K562 (cell line): ENCODE measurements at regions not wholly inside any gene's neighbourhood (a gene's known extent, or its start where the extent isn't known, plus 50 kb on each side); places are given as distances from the start of the nearest gene placed in this dataset.

Experiments used
- ATAC-seq: fragments of 200-7000 bp; cut with Tn5 transposase; 3 replicates; pipeline ENCODE4 v1.9.1; 2020; ENCODE audit warnings: moderate library complexity
- BruUV-seq: library from RNA; stranded (reverse); fragments of 400-500 nt; replicated peaks from 2 replicates; lab custom pipeline; 2021; lab: Mats Ljungman, UMichigan
- CTCF ChIA-PET: fragments of 300-600 bp; formaldehyde crosslinking; extraction: SDS; loops from one replicate; lab custom pipeline; 2021; ENCODE audit warnings: low intra/inter-chr PET ratio; lab: Yijun Ruan, JAX
- POLR2A ChIA-PET: fragments of 300-600, 350-650 bp; sonication (Branson Sonifier 250); formaldehyde crosslinking; extraction: SDS; loops from one replicate; lab custom pipeline; 2021; ENCODE audit warnings: antibody characterized with exemption, inconsistent platforms; lab: Yijun Ruan, JAX
- DNase-seq, 4 experiments: peaks; one replicate each; pipeline versions ENCODE4 v3.0.0 to v3.0.0-alpha.2; 2011 to 2018; ENCODE audit warnings: low spot score in 3 of 4, mixed read lengths in 3 of 4; ENCODE audit errors: extremely low read depth in 1 of 4
- FAIRE-seq: peaks from 2 replicates; lab custom pipeline; 2011; peaks lifted over from hg19 to GRCh38; lab: Jason Lieb, UNC
- H2AFZ ChIP-seq: 2 replicates; pipeline ENCODE4 v1.6.0; 2011; ENCODE audit warnings: low read depth, low read length, control low read depth, inconsistent platforms
- H3K27ac ChIP-seq: fragments of 200-600 bp; 3 replicates; pipeline ENCODE4 v1.8.0; 2011; ENCODE audit warnings: low read depth, mild to moderate bottlenecking, control low read depth, inconsistent platforms, low read length, moderate library complexity, mixed read lengths; ENCODE audit errors: extremely low read depth
- H3K27me3 ChIP-seq, 2 experiments: fragments of 300-600 bp in 1 of 2; 2 replicates in 1 of 2; 3 replicates in 1 of 2; pipeline versions ENCODE4 v1.6.0 to v1.8.0; 2011; ENCODE audit warnings: inconsistent platforms in 2 of 2, low read length in 2 of 2, mild to moderate bottlenecking in 1 of 2, mixed read lengths in 1 of 2, moderate library complexity in 1 of 2; ENCODE audit not compliant: control insufficient read depth in 2 of 2, insufficient read depth in 2 of 2
- H3K36me3 ChIP-seq: fragments of 300-600 bp; 3 replicates; pipeline ENCODE4 v1.8.0; 2011; ENCODE audit warnings: mild to moderate bottlenecking, low read length, inconsistent platforms; ENCODE audit not compliant: control insufficient read depth, insufficient read depth
- H3K4me1 ChIP-seq, 2 experiments: fragments of 200-600 bp in 1 of 2; replicated peaks in 1 of 2; 2 replicates in 1 of 2; 3 replicates in 1 of 2; pipeline versions ENCODE4 v1.5.1 to v1.8.0; 2011; ENCODE audit warnings: inconsistent platforms in 2 of 2, low read length in 2 of 2, mild to moderate bottlenecking in 1 of 2, mixed read lengths in 1 of 2, moderate library complexity in 1 of 2; ENCODE audit not compliant: control insufficient read depth in 2 of 2, insufficient read depth in 2 of 2
- H3K4me2 ChIP-seq: 2 replicates; pipeline ENCODE4 v1.6.1; 2011; ENCODE audit warnings: low read length, control low read depth, inconsistent platforms, mixed read lengths; ENCODE audit not compliant: insufficient read depth
- H3K4me3 ChIP-seq: fragments of 200-600 bp; sonication (generic), shearing (Covaris generic); 2 replicates; pipeline ENCODE4 v1.5.1; 2016; ENCODE audit warnings: control low read depth, inconsistent platforms
- H3K79me2 ChIP-seq: fragments of 200-600 bp; 3 replicates; pipeline ENCODE4 v1.8.0; 2011; ENCODE audit warnings: low read length, inconsistent platforms; ENCODE audit not compliant: control insufficient read depth, insufficient read depth
- H3K9ac ChIP-seq, 2 experiments: 2 replicates each; pipeline versions ENCODE4 v1.6.0 to v1.6.1; 2011; ENCODE audit warnings: low read depth in 2 of 2, low read length in 2 of 2, control low read depth in 1 of 2, inconsistent platforms in 1 of 2, mild to moderate bottlenecking in 1 of 2, mixed read lengths in 1 of 2; ENCODE audit not compliant: insufficient read depth in 1 of 2
- H3K9me1 ChIP-seq: one replicate; pipeline ENCODE4 v1.6.0; 2011; ENCODE audit warnings: inconsistent platforms, mild to moderate bottlenecking, low read length, moderate library complexity; ENCODE audit not compliant: control insufficient read depth, insufficient read depth
- H3K9me3 ChIP-seq: replicated peaks from 2 replicates; pipeline ENCODE4 v1.5.1; 2011; ENCODE audit warnings: low read depth, low read length, inconsistent platforms; ENCODE audit not compliant: control insufficient read depth, insufficient read depth
- H4K20me1 ChIP-seq: replicated peaks from 2 replicates; pipeline ENCODE4 v1.6.1; 2011; ENCODE audit warnings: low read length, inconsistent platforms, mixed read lengths; ENCODE audit not compliant: control insufficient read depth, insufficient read depth
- CAMTA2 ChIP-seq: fragments of 250-450 bp; sonication (Bioruptor Pico); conservative IDR thresholded peaks from 2 replicates; pipeline ENCODE4 v1.5.1; 2022
- EP300 ChIP-seq: IDR thresholded peaks from 2 replicates; pipeline ENCODE4 v1.6.1; 2012; ENCODE audit warnings: low read length, improper control_type of control experiment
- HNRNPH1 ChIP-seq: fragments of 200-400 bp; formaldehyde crosslinking; optimal IDR thresholded peaks from 2 replicates; pipeline ENCODE3; 2017; ENCODE audit warnings: low read depth, mild to moderate bottlenecking, low read length, moderate library complexity
- NFXL1 ChIP-seq: fragments of 450-650 bp; formaldehyde crosslinking; IDR thresholded peaks from 2 replicates; pipeline ENCODE4 v1.4.0; 2021; ENCODE audit warnings: mild to moderate bottlenecking
- SIN3B ChIP-seq: fragments of 450-650 bp; IDR thresholded peaks from 2 replicates; pipeline ENCODE4 v1.6.1; 2017; ENCODE audit warnings: low read depth, mild to moderate bottlenecking, moderate library complexity
- SUPT5H ChIP-seq: fragments of 450-650 bp; IDR thresholded peaks from 2 replicates; pipeline ENCODE4 v1.6.1; 2016
- TAF7 ChIP-seq: fragments of 450-650 bp; IDR thresholded peaks from 2 replicates; pipeline ENCODE4 v1.6.1; 2016; ENCODE audit warnings: missing genetic modification characterization, missing compliant biosample characterization
- ZNF239 ChIP-seq: fragments of 250-450 bp; sonication (Bioruptor Pico); IDR thresholded peaks from 2 replicates; pipeline ENCODE4 v1.4.0; 2020; ENCODE audit warnings: mild to moderate bottlenecking
- WGBS: fragments of 100-300 bp; shearing (Covaris generic); methylation state at CpG from one replicate; pipeline ENCODE4 v1.1.6; 2016; ENCODE audit warnings: low coverage, mixed read lengths; ENCODE audit not compliant: insufficient coverage; ENCODE audit errors: missing lambda C conversion rate; 5-methylcytosine and 5-hydroxymethylcytosine counted together
- in situ Hi-C: fragments of 300-500 bp; cut with MboI; formaldehyde crosslinking; loops from 4 replicates; pipeline ENCODE4 v1.15.0; 2018; ENCODE audit warnings: inconsistent platforms, mixed read lengths
- intact Hi-C: fragments of 100-400 bp; cut with micrococcal nuclease; formaldehyde crosslinking; loops from 2 replicates; pipeline ENCODE4 v1.14.2; 2022
- TF ChIP-seq, protein P1 (sequence below): sonication (generic); IDR thresholded peaks from 2 replicates; pipeline ENCODE4 v1.6.1; 2016

DNA sequence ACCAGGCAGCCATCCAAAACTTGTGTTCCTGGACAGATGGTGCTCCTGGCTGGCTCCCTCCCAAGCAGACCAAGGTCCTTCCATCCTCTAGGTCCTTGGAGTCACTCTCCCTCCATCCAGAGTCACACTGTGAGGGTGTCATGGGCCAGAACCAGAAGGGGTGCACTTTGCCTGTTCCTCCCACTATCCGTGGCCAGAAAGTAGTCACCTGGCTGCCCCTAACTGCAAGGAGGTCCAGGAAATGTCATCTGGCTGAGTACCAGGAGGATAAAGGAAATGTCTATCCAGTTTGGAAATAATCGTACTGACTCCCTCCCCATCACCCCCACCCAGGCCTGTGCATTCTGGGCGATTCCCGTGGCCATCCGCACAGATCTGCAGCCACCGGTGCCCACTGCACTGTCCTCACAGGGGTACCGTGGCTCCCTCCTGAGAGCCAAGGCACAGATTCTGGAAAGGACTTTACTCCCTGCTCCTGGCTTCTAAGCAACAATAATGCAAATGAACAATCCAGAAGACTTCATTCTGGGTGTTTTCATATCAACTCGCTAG lies 253.2 kb downstream of the NPHP4 start:
- POLR2A ChIA-PET, result no interaction called here
- no peaks in the 10 kb centered on the region for H3K79me2 ChIP-seq
- H3K36me3 ChIP-seq, result no peaks in the 10 kb centered on the region
- intact Hi-C loops, result no loop called here
- H3K27me3 ChIP-seq, result peaks cover 0 to 20% of the 10 kb centered on the region in 2 experiments; a peak in 2 of 5 replicates
- no peak overlapping the region for H3K9ac ChIP-seq
- no peak overlapping the region for H3K4me2 ChIP-seq
- no peaks in the 10 kb centered on the region; the same call in 1 of the 2 replicates for H4K20me1 ChIP-seq
- TF ChIP-seq SIN3B (no peak), HNRNPH1 (no peak), ZNF239 (CRISPR knock-in tag) (no peak), TAF7 (tag) (no peak), CAMTA2 (no peak), EP300 (no peak), SUPT5H (no peak), NFXL1 (CRISPR knock-in tag) (no peak)
- TF ChIP-seq, protein P1, sequence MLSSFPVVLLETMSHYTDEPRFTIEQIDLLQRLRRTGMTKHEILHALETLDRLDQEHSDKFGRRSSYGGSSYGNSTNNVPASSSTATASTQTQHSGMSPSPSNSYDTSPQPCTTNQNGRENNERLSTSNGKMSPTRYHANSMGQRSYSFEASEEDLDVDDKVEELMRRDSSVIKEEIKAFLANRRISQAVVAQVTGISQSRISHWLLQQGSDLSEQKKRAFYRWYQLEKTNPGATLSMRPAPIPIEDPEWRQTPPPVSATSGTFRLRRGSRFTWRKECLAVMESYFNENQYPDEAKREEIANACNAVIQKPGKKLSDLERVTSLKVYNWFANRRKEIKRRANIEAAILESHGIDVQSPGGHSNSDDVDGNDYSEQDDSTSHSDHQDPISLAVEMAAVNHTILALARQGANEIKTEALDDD, result no peak
- BruUV-seq, result no TSS peak
- in situ Hi-C loops, result no loop called here
- CTCF ChIA-PET, result interaction anchor here (0.7 kb wide), 1 partner anchor 1683 kb away, joined by 3 read pairs; no protein-coding TSS in a partner anchor
- H3K27ac ChIP-seq, result no peak overlapping the region
- no peaks in the 10 kb centered on the region for H3K9me3 ChIP-seq
- no peak for DNase-seq
- no peaks in the 10 kb centered on the region for H3K9me1 ChIP-seq
- no peak for FAIRE-seq
- no peak overlapping the region for H2AFZ ChIP-seq
- H3K4me1 ChIP-seq, result 0 out of 5 replicates have a peak, but pooled peaks cover 0 to 3% of the 10 kb centered on the region in 2 experiments
- ATAC-seq, result no peak
- 0% methylated on average over 8 of the region's 8 CpGs for WGBS
- no peak overlapping the region for H3K4me3 ChIP-seq
